ENCODE measurements at regions not wholly inside any gene's neighbourhood (a gene's known extent, or its start where the extent isn't known, plus 50 kb on each side); places are given as distances from the start of the nearest gene placed in this dataset.

DNA sequence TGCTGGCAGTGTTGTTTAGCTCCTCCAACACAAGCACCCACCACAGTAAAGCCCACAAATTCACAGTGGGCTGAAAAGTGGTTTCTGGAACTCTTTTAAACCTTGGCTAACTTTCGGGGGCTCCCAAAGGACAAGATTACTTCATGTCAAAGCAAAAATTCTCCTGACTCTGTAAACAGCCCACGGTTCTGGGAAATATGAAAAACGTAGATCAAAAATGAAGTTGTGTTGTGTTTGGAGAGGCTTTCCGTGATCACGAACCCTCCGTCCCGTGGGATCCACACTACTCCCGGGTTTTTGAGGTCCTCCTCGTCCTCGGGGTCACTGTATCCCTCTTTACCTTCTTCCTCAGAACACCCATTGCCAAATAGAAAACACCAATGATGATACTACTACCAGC lies 159.0 kb upstream of the RUNX1 start:
- Histone ChIP-seq H2BK120ac (ENCODE audit: low read depth, low read length, poor library complexity, severe bottlenecking) (no peak overlapping the region), H4K5ac (ENCODE audit: insufficient read length, low read depth, low read length) (no peak overlapping the region), H4K8ac (replicated peaks; ENCODE audit: insufficient read length, low read depth, low read length) (no peak overlapping the region), H2BK12ac (ENCODE audit: insufficient read length, low read depth, low read length) (no peak overlapping the region), H3K4me1 (ENCODE audit: insufficient read depth, low read length) (no peaks in the 10 kb centered on the region), H3K23me2 (ENCODE audit: insufficient read length, low read depth, low read length, poor library complexity, severe bottlenecking) (no peaks in the 10 kb centered on the region), H3T11ph (ENCODE audit: low read length) (no peak overlapping the region), H3K56ac (ENCODE audit: insufficient read length, low read depth, low read length) (no peak overlapping the region), H2BK5ac (ENCODE audit: insufficient read length, low read length) (no peak overlapping the region), H3K18ac (ENCODE audit: insufficient read length, low read depth, low read length) (no peak overlapping the region), H3K27ac (ENCODE audit: insufficient read length, low read depth, low read length) (no peak overlapping the region), H4K91ac (ENCODE audit: insufficient read length, low read depth, low read length) (no peak overlapping the region), H3K4me2 (ENCODE audit: insufficient read depth, insufficient read length, low read length) (no peak overlapping the region), H3K79me2 (ENCODE audit: insufficient read depth, low read length) (no peaks in the 10 kb centered on the region), H2AFZ (ENCODE audit: low read length) (no peak overlapping the region), H3K9ac (ENCODE audit: extremely low read depth, insufficient read length, low read length) (no peak overlapping the region), H4K20me1 (ENCODE audit: control insufficient read depth, insufficient read depth, insufficient read length) (no peaks in the 10 kb centered on the region), H3K4ac (ENCODE audit: low read depth, low read length) (no peak overlapping the region), H2BK15ac (ENCODE audit: low read depth, low read length) (no peak overlapping the region), H3K23ac (ENCODE audit: insufficient read length, low read depth, low read length) (no peak overlapping the region), H2AK5ac (ENCODE audit: insufficient read length, low read length) (no peak overlapping the region), H3K9me3 (ENCODE audit: control insufficient read depth, low read depth, low read length) (no peaks in the 10 kb centered on the region), H3K14ac (ENCODE audit: insufficient read depth, low read length) (no peak overlapping the region), H3K79me1 (ENCODE audit: insufficient read depth, low read depth, low read length, poor library complexity, severe bottlenecking) (no peaks in the 10 kb centered on the region), H2BK20ac (ENCODE audit: low read depth, low read length, poor library complexity, severe bottlenecking) (no peak overlapping the region), H3K27me3 (ENCODE audit: insufficient read depth, low read length) (no peaks in the 10 kb centered on the region)
- no peaks in the 10 kb centered on the region for H3K36me3 Mint-ChIP-seq (ENCODE audit: insufficient read depth in 1 of 3, low read depth in 3 of 3)
- H3K4me1 Mint-ChIP-seq, result peaks cover 12 to 17% of the 10 kb centered on the region in 2 experiments
- H3K27me3 Mint-ChIP-seq (ENCODE audit: low read depth), result no peaks in the 10 kb centered on the region
- no CpG with 5 or more reads among the region's 10 CpGs for WGBS (ENCODE audit: extremely low coverage, insufficient read length, low lambda C conversion rate)
- H3K27ac Mint-ChIP-seq, result no peak overlapping the region; a peak in 1 of 7 replicates
- H3K4me3 Mint-ChIP-seq, result no peak overlapping the region
- DNase-seq, result no peak
- TF ChIP-seq, protein P1, sequence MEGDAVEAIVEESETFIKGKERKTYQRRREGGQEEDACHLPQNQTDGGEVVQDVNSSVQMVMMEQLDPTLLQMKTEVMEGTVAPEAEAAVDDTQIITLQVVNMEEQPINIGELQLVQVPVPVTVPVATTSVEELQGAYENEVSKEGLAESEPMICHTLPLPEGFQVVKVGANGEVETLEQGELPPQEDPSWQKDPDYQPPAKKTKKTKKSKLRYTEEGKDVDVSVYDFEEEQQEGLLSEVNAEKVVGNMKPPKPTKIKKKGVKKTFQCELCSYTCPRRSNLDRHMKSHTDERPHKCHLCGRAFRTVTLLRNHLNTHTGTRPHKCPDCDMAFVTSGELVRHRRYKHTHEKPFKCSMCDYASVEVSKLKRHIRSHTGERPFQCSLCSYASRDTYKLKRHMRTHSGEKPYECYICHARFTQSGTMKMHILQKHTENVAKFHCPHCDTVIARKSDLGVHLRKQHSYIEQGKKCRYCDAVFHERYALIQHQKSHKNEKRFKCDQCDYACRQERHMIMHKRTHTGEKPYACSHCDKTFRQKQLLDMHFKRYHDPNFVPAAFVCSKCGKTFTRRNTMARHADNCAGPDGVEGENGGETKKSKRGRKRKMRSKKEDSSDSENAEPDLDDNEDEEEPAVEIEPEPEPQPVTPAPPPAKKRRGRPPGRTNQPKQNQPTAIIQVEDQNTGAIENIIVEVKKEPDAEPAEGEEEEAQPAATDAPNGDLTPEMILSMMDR (conservative IDR thresholded peaks at IDR 0.05), result no peak
- peaks cover 3 to 4% of the 10 kb centered on the region in 2 experiments; a peak in 3 of 5 replicates for H3K9me3 Mint-ChIP-seq

Measured in H9 (cell line).